ENCODE measurements at regions not wholly inside any gene's neighbourhood (a gene's known extent, or its start where the extent isn't known, plus 50 kb on each side); places are given as distances from the start of the nearest gene placed in this dataset.
"Not testable (repeated sequence)": the region's sequence is repeated elsewhere in the genome, so short reads cannot be mapped to it uniquely, and the experiment has no call there.

DNA sequence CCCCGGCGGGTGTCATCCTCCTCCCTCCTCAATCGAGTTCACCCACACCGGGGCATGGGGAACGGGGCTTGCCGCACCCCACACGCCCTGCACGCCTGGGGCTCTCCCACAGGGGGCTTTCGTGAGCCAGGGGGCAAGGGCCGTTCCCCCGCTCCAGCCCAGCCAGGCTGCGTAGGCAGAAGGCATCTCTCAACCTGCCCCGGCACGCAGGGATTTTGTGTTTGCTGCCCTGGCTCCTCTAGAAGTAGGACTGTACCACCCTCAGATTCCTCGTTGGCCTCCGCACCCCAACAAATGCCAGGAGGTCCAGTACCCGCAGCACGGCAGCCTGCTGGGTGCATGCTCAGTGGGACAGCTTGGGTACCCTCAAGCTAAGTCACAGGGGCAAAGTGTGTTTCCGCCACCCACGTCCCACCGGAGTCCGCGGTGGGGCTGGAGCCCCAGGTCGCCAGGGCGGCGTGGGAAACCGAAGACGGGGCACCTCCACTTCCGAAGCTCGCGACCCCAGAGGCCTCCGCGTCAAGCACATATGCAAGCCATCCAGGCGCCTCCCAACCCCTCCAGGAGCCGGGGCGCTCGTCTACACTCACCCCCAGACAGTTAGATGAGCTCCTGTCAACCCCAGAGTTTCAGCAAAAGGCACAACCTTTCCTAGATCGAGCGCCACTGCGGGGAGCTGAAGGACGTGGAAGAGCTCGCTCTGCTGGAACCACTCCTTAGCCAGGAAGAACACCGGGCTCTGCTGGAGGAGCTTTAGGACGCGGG is 1495.7 kb upstream of the DEFB115 start:
- DNase-seq (ENCODE audit: low read depth, low spot score); H3K4me3 ChIP-seq (ENCODE audit: low read length): not testable (repeated sequence)

GRCh38 chr20:29762620-29763019 is 1494.8 kb upstream of the DEFB115 start:
- no peak overlapping the region for H3K4me3 ChIP-seq (ENCODE audit: low read length)
- DNase-seq (ENCODE audit: low read depth, low spot score): no peak

DNA sequence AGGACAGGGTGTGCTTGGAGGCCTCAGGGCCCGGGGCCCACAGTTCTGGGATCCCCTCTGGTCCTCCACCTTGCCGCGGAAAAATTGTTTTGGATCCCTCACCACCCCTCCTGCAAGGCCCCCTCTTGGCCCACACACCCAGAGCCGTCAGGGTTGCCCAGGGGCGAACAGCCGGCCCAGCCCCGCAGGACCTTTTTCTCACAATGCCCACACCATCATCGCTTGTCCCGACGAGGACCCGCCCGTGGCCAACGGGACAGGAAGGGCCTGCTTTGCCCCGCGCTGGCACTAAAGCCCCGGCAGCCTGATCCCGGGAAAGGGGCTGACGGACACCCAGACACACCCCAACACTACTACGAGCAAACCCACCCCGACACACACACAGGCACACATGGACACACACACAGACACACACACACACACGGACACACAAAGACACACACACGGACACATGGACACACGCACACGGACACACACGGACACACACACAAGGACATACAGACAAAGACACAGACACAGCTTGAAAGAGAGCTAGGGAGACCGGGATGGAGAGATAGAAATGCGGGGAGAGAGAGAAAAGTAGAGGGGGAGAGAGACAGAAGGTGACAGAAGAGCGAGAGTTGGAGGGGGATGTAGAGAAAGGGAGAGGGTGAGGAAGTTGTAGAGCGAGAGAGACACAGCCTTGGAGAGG is 1493.5 kb upstream of the DEFB115 start:
- no peak for DNase-seq (ENCODE audit: low read depth, low spot score)

DNA sequence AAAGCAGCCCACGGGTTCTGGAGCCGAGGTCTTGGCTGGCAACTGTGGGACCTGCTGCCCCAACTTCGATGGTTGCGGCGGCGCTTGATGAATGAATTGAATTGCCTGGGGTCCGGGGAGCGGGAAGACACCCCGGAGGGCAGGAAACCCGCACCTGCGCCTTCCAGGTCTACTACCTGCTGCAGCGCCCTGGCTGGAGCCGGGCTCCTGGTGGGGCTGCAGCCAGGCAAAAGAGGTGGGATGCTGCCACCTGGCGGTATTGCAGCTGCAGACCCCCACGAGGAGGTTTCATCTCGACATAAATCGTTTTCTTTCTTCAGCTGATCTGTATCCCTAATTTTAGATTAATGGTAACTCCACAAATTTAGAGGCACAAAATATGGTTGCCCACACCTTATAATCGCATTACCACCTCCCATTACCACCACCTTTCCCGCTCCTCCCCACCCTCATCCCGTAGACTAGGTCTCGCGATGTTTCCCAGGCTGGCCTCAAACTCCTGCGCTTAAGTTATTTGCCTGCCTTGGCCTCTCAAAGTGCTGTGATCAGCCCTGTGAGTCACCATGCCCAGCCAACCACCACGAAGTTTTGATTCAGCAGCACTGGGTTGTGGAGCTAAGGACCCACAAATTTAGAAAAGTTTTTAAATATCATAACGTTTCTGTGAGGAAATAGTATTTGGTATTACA is 1492.4 kb upstream of the DEFB115 start:
- H3K4me3 ChIP-seq (ENCODE audit: low read length): not testable (repeated sequence)
- peak; percentile 25 for DNase-seq (ENCODE audit: low read depth, low spot score)

More for the DNA sequence above, 1493.5 kb upstream of the DEFB115 start:
- no peak overlapping the region for H3K4me3 ChIP-seq (ENCODE audit: low read length)

- H3K4me3 ChIP-seq (ENCODE audit: low read length); DNase-seq (ENCODE audit: low read depth, low spot score): not testable (repeated sequence)
These were observed 1479.4 kb upstream of the DEFB115 start for GRCh38 chr20:29778033-29778432.

- not testable (repeated sequence) for DNase-seq (ENCODE audit: low read depth, low spot score); H3K4me3 ChIP-seq (ENCODE audit: low read length)
These were observed 1476.2 kb upstream of the DEFB115 start for GRCh38 chr20:29781217-29781616.

GRCh38 chr20:29781891-29782290 is 1475.6 kb upstream of the DEFB115 start:
- not testable (repeated sequence) for H3K4me3 ChIP-seq (ENCODE audit: low read length); DNase-seq (ENCODE audit: low read depth, low spot score)

DNA sequence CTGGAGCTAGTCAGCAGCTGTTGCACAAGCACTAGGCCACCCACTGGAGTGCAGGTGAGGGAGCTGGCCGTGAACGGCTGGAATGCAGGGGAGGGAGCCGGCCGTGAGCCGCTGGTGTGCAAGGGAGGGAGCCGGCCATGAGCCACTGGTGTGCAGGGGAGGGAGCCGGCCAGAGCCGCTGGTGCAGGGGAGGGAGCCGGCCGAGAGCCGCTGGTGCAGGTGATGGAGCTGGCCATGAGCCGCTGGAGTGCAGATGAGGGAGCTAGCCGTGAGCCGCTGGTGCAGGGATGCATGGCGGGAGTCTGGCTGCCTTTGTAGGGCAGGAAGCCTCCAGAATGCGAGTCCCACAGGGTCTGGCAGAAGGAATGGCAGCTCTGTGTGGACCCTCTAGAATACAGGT is 1470.0 kb upstream of the DEFB115 start:
- not testable (repeated sequence) for DNase-seq (ENCODE audit: low read depth, low spot score); H3K4me3 ChIP-seq (ENCODE audit: low read length)

DNA sequence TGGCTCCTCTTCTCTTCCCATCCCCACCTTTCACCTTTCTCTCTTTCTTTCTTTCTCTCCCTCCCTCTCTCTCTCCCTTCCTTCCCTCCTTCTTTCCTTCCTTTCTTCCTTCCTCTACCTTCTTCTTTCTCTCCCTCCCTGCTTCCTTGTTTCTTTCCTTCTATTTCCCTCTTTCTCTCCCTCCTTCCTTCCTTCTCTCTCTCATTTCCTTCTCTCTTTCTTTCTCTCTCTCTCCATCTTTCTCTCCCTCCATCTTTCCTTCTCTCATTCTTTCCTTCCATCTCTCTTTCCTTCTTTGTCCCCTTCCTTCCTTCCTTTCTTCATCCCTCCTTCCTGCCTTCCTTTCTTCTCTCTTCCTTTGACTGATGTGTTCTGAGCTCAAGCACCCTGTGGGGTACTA is 1467.0 kb upstream of the DEFB115 start:
- DNase-seq (ENCODE audit: low read depth, low spot score): no peak
- no peak overlapping the region for H3K4me3 ChIP-seq (ENCODE audit: low read length)

GRCh38 chr20:29831508-29831907 is 1426.0 kb upstream of the DEFB115 start:
- DNase-seq (ENCODE audit: low read depth, low spot score); H3K4me3 ChIP-seq (ENCODE audit: low read length): not testable (repeated sequence)

DNA sequence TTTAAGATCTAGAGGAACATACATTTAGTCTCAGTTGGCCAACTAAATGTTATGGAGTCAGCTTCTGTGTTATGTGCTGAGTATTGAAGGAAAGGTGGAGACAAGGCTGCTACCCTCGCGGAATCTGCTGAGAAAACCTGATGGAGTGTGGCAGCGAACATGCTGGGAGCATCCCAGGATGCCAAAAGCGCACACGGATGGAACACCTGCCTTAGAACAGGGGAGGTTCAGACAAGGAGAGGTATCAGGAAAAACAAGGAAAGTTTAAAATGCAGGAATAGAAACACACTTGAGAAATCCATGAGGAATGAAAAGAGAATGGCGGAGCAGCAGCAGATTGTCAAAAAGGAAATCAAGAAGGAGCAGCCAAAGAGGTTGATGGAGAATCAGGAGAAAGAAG is 1389.5 kb upstream of the DEFB115 start:
- DNase-seq (ENCODE audit: low read depth, low spot score); H3K4me3 ChIP-seq (ENCODE audit: low read length): not testable (repeated sequence)

DNA sequence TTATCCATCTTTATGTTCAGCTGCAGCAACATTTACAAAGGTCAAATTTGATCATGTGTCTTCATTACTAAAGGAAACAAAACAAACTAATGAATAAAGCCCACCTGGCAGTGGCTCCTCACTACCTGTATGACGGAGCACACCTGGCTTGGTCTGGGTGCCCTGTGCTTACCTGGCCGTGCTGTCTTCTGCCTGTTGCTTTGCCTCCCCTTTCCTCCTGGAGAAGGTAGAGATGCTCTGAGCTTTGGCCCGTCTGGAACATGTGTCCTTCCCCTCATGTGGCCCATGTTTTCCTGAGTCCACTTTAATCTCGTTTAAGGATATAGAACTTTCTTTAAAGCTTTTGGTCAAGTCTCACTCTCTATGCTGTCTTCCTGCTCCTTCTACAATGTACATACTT is 1388.8 kb upstream of the DEFB115 start:
- not testable (repeated sequence) for DNase-seq (ENCODE audit: low read depth, low spot score); H3K4me3 ChIP-seq (ENCODE audit: low read length)

DNA sequence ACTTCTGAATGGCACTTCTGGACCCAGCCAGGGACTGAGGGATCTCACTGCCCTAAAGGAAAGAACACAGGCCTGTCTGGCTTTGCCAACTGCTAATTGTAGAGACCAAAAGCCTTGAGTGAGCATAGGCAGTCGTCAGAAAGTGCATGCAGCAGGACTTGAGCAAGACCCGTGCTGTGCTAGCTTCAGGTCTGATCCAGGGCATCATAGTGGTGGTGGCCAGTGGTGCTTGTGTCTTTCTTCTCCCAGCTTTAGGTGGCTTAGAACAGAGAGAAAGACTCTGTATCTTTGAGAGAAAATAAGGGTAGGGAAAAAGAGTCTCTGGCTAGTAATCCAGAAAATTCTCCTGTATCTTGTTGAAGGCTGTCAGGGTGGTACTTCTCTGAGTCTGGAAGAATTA is 1385.6 kb upstream of the DEFB115 start:
- not testable (repeated sequence) for H3K4me3 ChIP-seq (ENCODE audit: low read length); DNase-seq (ENCODE audit: low read depth, low spot score)

DNA sequence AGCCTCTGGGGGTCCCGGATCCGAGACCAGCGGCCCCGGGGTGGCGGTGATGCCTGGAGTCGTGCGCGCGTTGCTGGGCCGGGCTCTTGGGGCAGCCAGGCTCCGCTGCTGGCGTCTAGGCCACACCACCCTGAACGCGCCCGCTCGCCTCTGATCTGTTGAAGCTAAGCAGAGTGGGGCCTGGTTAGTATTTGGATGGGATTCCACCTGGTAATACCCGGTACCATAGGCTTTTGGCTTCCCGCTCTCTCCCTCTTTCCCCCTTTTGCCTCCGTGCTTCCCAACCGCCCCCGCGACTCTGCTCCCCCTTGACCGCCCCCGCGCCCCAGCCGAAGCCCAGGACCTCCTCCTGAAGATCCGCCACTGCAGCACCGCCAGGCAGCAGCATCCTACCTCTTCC is 1383.5 kb upstream of the DEFB115 start:
- no peak for DNase-seq (ENCODE audit: low read depth, low spot score)
- H3K4me3 ChIP-seq (ENCODE audit: low read length): peak overlapping the region; percentile 29

DNA sequence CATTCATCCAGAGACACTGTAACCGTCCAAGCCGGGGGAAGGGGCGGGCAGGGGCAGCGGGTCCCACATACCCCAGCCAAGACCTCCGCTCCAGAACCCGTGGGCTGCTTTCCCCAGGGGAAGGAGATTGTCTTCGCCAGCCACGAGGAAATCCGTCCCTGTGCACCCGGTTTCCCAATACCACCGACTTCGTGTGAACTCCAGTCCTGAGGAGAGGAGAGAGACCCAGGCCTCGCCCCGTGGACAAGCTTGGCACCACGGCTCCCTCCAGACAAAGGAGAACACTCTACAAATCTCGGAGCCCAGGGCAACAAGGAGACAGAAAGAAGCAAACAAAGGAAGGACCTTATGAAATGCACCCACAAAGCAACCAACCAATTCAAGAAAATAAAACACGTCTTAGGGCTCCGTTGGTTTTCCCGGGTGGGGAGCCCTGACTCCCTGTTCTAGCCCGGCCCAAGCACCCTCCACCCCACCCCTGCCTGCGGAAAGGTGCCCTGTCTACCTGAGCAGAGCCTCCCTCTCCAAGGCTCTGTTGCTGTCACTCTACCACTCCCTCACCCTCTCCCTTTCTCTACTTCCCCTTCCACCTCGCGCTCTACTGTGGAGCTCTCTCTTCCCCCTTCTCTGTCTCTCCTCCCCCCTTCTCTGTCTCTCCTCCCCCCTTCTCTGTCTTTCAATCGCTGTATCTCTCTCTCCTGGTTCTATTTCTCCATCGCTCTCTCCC is 1382.8 kb upstream of the DEFB115 start:
- no peak overlapping the region for H3K4me3 ChIP-seq (ENCODE audit: low read length)
- DNase-seq (ENCODE audit: low read depth, low spot score): no peak

GRCh38 chr20:29875321-29876083 is 1382.0 kb upstream of the DEFB115 start:
- not testable (repeated sequence) for DNase-seq (ENCODE audit: low read depth, low spot score); H3K4me3 ChIP-seq (ENCODE audit: low read length)

DNA sequence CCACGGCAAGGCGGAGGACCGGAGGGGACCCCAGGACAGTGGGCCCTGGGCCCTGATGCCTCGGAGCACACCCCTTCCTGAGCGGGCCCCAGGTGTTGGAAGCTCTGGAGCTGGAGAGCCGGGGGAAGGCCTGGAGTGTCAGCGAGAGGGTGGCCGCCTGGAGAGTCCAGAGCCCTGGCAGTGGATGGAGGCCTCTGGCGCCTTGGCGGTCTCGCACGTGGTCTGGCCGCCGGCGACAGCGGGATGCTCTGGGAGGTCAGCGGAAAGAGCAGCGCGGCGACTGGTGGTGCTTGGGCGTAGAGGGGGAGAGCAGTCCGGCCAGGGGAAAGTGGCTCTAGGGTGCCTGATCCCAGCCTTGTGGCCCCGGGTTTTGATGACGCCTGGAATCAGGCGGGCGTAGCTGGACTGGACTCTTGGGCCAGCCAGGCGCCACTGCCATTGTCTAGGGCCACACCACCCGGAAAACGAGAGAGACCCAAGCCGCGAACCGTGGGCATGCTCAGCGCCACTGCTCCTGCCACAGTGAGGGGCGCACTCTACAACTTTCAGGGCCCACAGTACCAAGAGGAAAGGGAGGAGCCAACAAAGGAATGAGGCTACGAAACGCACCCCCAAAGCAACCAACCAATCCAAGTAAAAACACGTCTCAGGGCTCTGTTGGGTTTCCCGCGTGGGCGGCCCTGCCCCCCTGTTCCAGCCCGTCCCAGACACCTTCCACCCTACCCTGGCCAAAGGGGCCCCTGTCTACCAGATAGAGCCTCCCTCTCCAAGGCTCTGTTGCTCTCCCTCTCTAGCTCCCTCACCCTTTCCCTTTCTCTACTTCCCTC is 1381.2 kb upstream of the DEFB115 start:
- H3K4me3 ChIP-seq (ENCODE audit: low read length); DNase-seq (ENCODE audit: low read depth, low spot score): not testable (repeated sequence)

GRCh38 chr20:29876911-29877285 is 1380.6 kb upstream of the DEFB115 start:
- no peak for DNase-seq (ENCODE audit: low read depth, low spot score)
- no peak overlapping the region for H3K4me3 ChIP-seq (ENCODE audit: low read length)

All from Jurkat, Clone E6-1 (cell line).